HG03575 (cell line): ENCODE measurements at regions not wholly inside any gene's neighbourhood (a gene's known extent, or its start where the extent isn't known, plus 50 kb on each side); places are given as distances from the start of the nearest gene placed in this dataset.

Experiments
- ATAC-seq: cut with Tn5 transposase; IDR thresholded peaks from one replicate; pipeline ENCODE4 v1.9.1; 2021; ENCODE audit not compliant: unreplicated experiment, insufficient number of reproducible peaks, low FRiP score; ENCODE audit errors: extremely low read depth

GRCh38 chr3:67864587-67865183, 210.3 kb upstream of the SUCLG2 start:
- ATAC-seq = no peak

GRCh38 chr3:67863869-67864268, 209.5 kb upstream of the SUCLG2 start:
- no peak for ATAC-seq

- no peak for ATAC-seq
Measured at GRCh38 chr3:67860429-67860828, 206.0 kb upstream of the SUCLG2 start.

GRCh38 chr3:67858492-67858891, 204.1 kb upstream of the SUCLG2 start:
- no peak for ATAC-seq

- ATAC-seq = no peak
Measured at GRCh38 chr3:67856718-67857117, 202.3 kb upstream of the SUCLG2 start.

DNA sequence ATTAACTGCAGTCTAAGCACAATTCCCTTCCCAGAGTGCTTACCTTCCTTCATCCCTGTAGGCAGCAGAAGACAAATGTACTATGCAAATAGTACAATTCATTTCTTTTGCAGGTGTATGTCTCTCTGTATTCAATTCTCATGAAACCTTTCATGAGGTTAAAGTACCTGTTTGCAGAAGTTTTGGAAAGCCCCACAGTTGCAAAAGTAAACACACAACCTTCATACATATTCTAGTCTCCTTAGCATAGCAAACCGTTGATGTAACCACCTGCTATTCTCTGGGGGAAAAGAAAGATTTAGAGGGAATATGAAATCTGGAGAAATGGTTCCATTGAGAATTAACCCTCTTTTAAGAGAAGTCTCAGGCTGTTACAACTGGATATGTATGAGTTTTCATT, 200.3 kb upstream of the SUCLG2 start:
- ATAC-seq = no peak

DNA sequence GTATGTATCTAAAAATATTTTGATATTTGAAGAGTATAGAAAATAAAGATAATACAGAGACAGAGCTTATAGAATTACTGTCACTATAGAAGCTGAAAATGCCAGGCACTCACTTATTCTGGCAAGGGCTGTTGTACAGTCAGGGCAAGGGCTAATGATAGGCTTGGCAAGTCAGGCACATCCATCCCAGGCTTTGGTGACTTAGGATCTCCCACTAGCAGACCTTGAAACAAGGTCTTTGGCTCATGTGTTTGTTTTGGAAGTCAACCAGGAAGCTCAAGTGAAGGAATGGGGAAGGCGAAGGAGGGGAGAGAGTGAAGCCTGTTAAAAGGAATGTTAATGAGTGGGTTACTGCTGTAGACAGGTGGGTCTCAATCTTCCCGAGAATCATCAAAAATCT, 199.1 kb upstream of the SUCLG2 start:
- no peak for ATAC-seq

DNA sequence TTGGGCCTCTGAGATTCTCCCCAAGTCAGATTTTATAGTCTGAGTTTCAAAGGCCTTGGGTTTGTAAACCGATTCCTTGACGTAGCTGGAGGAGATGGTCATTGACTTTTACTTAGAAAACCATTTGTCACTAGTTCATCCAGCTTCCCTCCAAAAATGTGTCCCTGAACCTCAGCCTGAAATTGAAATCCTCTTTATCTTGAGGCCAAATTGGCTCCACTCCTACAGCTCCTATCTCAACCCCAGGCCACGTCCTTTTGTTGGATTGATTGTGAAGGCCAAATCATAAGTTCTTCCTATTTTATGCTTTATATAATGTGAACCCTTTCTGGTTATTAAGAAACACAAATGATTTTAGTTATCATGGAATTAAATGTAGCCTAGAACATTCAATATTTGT, 193.9 kb upstream of the SUCLG2 start:
- no peak for ATAC-seq

GRCh38 chr3:67846166-67846565, 191.8 kb upstream of the SUCLG2 start:
- no peak for ATAC-seq

DNA sequence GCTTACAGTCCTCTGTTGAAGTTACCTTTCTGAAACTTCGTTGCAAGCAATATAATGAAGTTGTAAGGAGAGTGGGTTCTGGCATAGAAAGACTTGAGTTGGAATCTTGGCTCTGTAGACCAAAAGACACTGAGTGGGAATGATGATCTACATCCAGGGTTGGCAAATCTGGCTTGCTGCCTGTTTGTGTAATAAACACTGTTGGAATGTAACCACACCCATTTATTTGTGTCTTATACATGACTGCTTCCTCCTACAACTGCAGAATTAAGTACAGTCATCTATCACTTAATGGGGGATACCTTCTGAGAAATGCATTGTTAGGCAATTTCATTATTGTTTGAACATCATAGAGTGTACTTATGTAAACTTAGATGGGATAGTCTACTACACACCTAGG, 178.4 kb upstream of the SUCLG2 start:
- no peak for ATAC-seq

- ATAC-seq = no peak
Measured at GRCh38 chr3:67831262-67831661, 176.8 kb upstream of the SUCLG2 start.

DNA sequence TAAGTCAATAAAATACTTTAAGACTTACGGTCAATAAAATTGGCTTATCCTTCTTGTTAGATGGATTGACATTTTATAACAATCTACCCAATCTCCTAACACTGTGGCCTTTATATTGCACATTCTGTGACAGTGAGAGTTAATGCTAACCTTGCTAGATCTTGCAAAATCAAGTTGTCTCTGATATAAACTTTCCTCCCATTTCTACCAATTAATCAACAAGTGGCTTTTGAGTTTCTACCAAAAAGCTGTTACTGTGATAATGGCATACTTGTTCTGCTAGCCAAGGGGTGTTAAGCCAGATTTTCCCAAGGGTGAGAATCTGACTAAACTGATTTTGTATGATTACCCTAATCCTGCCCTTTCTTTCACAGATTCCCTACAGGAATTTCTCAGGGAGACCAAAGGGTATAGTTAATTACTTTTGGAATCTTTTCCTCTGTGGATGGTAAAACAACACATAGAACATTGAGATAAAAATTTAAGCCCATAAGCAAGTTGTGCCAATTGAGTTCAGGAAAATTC, 174.1 kb upstream of the SUCLG2 start:
- ATAC-seq = no peak

GRCh38 chr3:67821135-67821534, 166.7 kb upstream of the SUCLG2 start:
- ATAC-seq = no peak

DNA sequence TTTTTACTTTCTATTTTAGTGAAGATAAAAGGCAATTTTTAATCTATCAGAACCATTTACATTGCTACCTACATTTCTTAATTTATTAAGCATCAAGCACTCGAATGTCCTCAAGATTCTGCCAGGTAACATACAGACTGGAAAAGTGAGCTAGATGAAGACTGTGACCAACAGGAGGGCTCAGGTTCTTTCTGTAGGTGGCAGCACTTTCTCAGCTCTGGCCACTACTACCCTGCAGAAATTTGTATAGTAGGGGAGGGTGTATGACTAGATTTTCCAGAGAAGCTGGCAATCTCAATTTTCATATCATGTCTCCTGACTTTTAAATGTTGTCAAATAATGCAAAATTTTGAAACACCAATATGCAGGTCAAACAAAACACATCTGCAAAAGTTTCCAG, 165.0 kb upstream of the SUCLG2 start:
- no peak for ATAC-seq

- no peak for ATAC-seq
Measured at GRCh38 chr3:67809370-67809935, 155.0 kb upstream of the SUCLG2 start.

DNA sequence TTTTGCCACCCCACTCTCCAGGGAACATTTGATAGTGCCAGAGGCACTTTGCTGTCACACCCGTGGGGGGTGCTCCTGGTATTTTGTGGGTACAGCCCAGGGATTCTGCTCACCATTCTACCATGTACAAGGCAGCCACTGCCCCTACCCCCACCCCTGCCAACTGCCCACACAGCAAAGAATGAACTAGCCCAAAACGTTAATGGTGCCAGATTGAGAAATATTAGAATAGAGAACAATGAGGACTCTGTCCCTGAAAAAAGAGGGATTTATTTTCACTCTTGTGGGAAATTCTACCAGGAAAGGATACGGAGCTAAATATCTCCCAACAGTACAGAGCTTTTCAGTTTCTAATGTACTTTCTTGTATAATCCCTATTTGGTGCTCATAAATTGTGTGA, 154.5 kb upstream of the SUCLG2 start:
- no peak for ATAC-seq

GRCh38 chr3:67804578-67804977, 150.2 kb upstream of the SUCLG2 start:
- no peak for ATAC-seq

DNA sequence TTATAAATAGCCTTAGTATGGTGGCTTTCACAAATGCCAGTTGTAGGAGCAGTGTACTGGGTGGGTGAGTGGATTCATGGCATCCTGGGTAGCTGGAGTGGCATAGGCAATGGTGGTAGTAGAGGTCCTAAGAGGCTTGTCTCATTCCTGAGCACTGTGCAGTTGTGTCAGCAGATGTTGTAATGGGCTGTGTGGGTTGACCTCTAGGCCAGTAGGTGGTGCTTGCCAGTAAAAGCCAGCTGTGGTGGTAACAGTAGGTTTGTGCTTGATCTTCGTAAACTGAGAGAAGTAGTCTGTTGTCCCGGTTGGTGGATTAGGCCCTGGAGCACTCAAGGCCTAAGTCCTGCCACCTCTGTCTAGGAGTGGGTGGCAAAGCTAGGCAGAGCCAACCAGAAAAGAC, 149.7 kb upstream of the SUCLG2 start:
- no peak for ATAC-seq

DNA sequence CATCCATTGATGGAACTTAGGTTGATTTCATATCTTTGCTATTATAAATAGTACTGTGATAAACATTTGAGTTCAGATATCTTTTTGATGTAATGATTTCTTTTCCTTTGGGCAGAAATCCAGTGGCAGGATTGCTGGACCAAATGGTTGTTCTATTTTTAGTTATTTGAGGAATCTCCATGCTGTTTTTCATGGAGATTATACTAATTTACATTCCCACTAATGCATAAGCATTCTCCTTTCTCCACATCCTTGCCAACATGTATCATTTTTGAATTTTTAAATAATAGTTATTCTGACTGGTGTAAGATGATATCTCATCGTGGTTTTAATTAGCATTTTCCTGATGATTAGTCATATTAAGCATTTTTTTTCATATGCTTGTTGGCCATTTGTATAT, 144.0 kb upstream of the SUCLG2 start:
- no peak for ATAC-seq

DNA sequence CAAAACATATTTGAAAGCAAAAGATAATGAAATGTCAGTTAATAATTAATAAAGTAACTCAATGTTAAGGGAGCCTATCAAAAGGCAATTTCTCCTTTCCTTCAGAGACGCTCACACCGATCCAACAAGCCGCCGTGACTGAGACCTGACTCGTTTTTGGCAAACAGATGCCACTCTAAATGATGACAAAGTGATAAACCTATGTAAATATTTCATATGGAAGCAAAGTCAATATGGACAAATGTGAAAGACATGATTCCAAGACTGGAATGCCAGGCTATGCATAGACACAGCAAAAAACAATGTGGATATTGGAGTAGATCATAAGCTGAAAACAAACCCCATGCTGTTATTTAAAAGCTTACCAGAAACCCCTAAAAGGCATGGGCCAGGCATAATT, 137.2 kb upstream of the SUCLG2 start:
- no peak for ATAC-seq

DNA sequence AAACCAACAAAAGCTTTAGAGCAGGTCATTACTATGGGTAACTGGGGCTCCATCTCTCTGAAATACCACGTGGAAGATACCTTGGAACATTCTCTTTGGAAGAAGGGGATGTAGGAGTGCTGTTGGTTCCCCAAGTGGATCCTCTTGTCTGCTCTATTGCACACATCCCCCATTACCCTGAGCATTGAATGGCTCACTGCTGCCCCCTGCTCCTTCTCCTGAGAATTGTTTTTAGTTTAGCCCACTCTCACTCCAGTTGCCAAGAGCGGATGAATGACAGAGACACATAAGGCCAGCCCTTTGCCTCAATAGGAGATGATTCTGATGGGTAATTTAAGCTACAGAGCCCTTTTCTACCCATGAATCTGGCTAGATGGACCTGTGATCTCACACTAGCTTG, 135.6 kb upstream of the SUCLG2 start:
- peak; percentile 85 for ATAC-seq
